Gastrocnemius medialis (tissue), 4 donors: ENCODE measurements at regions not wholly inside any gene's neighbourhood (a gene's known extent, or its start where the extent isn't known, plus 50 kb on each side); places are given as distances from the start of the nearest gene placed in this dataset.

Experiments used
- ATAC-seq, 2 donors: fragments of 150-250 bp; one replicate each; pipeline ENCODE4 v1.9.1; 2016
- DNase-seq, 2 donors: peaks; one replicate each; pipeline ENCODE4 v3.0.0-alpha.2; 2019
- H3K27ac ChIP-seq, 4 donors: fragments of 200-600 bp; sonication (generic); 1 replicate in 1 of 4; 2 replicates in 3 of 4; pipeline ENCODE4 v1.5.1; 2016 to 2018; ENCODE audit warnings: mild to moderate bottlenecking in 2 of 4, moderate library complexity in 1 of 4
- H3K27me3 ChIP-seq, 3 donors: fragments of 200-600 bp; sonication (generic) in 2 of 3; 1 replicate in 1 of 3; 2 replicates in 2 of 3; pipeline versions ENCODE4 v1.5.1 to v1.6.0; 2016 to 2019; ENCODE audit warnings: mild to moderate bottlenecking in 1 of 3, moderate library complexity in 1 of 3
- H3K36me3 ChIP-seq, 2 donors: fragments of 200-600 bp; sonication (generic) in 1 of 2; one replicate each; pipeline ENCODE4 v1.5.1; 2017 to 2018
- H3K4me1 ChIP-seq, 2 donors: fragments of 200-600 bp; sonication (generic) in 1 of 2; one replicate each; pipeline ENCODE4 v1.5.1; 2016 to 2017; ENCODE audit warnings: mild to moderate bottlenecking in 2 of 2
- H3K4me3 ChIP-seq, 4 donors: fragments of 200-600 bp; sonication (generic) in 3 of 4; 1 replicate in 1 of 4; 2 replicates in 3 of 4; pipeline ENCODE4 v1.5.1; 2016 to 2019; ENCODE audit warnings: mild to moderate bottlenecking in 2 of 4
- H3K9me3 ChIP-seq, 3 donors: fragments of 200-600 bp; sonication (generic) in 2 of 3; 1 replicate in 1 of 3; 2 replicates in 2 of 3; pipeline ENCODE4 v1.5.1; 2016 to 2019
- CTCF ChIP-seq, 5 experiments: fragments of 450-650 bp in 3 of 5; fragments of 200-600 bp in 2 of 5; sonication (generic) in 2 of 5; IDR thresholded peaks in 4 of 5; conservative IDR thresholded peaks in 1 of 5; 1 replicate in 4 of 5; 2 replicates in 1 of 5; pipeline ENCODE4 v1.5.1; 2016 to 2019; ENCODE audit warnings: antibody characterized with exemption in 5 of 5, mild to moderate bottlenecking in 3 of 5, moderate library complexity in 3 of 5
- POLR2A ChIP-seq, 2 donors: fragments of 450-650 bp; IDR thresholded peaks; one replicate each; pipeline ENCODE4 v1.6.1; 2017; ENCODE audit warnings: antibody characterized with exemption in 2 of 2, mild to moderate bottlenecking in 2 of 2, moderate library complexity in 2 of 2
- in situ Hi-C, 4 donors: fragments of 200-750 bp; cut with MboI; loops; one replicate each; pipeline versions ENCODE4 v1.15.0 to v1.8.0; 2017; ENCODE audit warnings: low sequenced_read_pairs in 4 of 4
- intact Hi-C: fragments of 100-400 bp; cut with DNase I; formaldehyde crosslinking; loops from one replicate; pipeline ENCODE4 v1.15.1; 2023; ENCODE audit warnings: low total_unique reads

GRCh38 chr2:19461504-19462255, 103.3 kb upstream of the OSR1 start:
- intact Hi-C loops (no loop called here), in situ Hi-C loops (no loop called here)
- H3K4me3 ChIP-seq = no peak overlapping the region
- ATAC-seq (no peak), DNase-seq (no peak)
- TF ChIP-seq POLR2A (IDR thresholded peaks at IDR 0.05) = no peak
- peaks cover 11 to 12% of the 10 kb centered on the region in 2 donors for H3K4me1 ChIP-seq
- H3K27me3 ChIP-seq = no peaks in the 10 kb centered on the region
- H3K9me3 ChIP-seq = no peaks in the 10 kb centered on the region
- H3K27ac ChIP-seq = no peak overlapping the region
- H3K36me3 ChIP-seq = no peaks in the 10 kb centered on the region

GRCh38 chr2:19460761-19461160, 102.3 kb upstream of the OSR1 start:
- intact Hi-C loops = no loop called here

GRCh38 chr2:19458427-19459003, 100.1 kb upstream of the OSR1 start:
- ATAC-seq (no peak), DNase-seq (no peak)
- Histone ChIP-seq H3K27me3 (no peaks in the 10 kb centered on the region), H3K4me3 (no peak overlapping the region), H3K27ac (no peak overlapping the region), H3K4me1 (peaks cover 11 to 12% of the 10 kb centered on the region in 2 donors), H3K9me3 (peaks cover 0 to 5% (median 3%) of the 10 kb centered on the region in 3 donors), H3K36me3 (no peaks in the 10 kb centered on the region)
- in situ Hi-C loops = no loop called here
- TF ChIP-seq POLR2A (IDR thresholded peaks at IDR 0.05) = no peak
- TF ChIP-seq CTCF (IDR thresholded peaks at IDR 0.05 in 4 of 5, conservative IDR thresholded peaks at IDR 0.05 in 1 of 5) = no peak
- intact Hi-C loops = no loop called here

More at GRCh38 chr2:19460761-19461160, 102.3 kb upstream of the OSR1 start:
- in situ Hi-C loops = no loop called here
- no peak overlapping the region for H3K27ac ChIP-seq
- H3K27me3 ChIP-seq = no peaks in the 10 kb centered on the region
- no peak for TF ChIP-seq CTCF (IDR thresholded peaks at IDR 0.05 in 4 of 5, conservative IDR thresholded peaks at IDR 0.05 in 1 of 5)
- no peak for TF ChIP-seq POLR2A (IDR thresholded peaks at IDR 0.05)
- no peaks in the 10 kb centered on the region for H3K9me3 ChIP-seq
- no peak overlapping the region for H3K4me3 ChIP-seq
- DNase-seq (no peak), ATAC-seq (no peak)
- peaks cover 11 to 12% of the 10 kb centered on the region in 2 donors for H3K4me1 ChIP-seq
- H3K36me3 ChIP-seq = no peaks in the 10 kb centered on the region

GRCh38 chr2:19457809-19458208, 99.4 kb upstream of the OSR1 start:
- no peak for TF ChIP-seq CTCF (IDR thresholded peaks at IDR 0.05 in 4 of 5, conservative IDR thresholded peaks at IDR 0.05 in 1 of 5)
- no peak for TF ChIP-seq POLR2A (IDR thresholded peaks at IDR 0.05)
- Histone ChIP-seq H3K4me1 (peaks cover 11 to 12% of the 10 kb centered on the region in 2 donors), H3K36me3 (no peaks in the 10 kb centered on the region), H3K27ac (peak overlapping the region in 3 of 4 donors; percentile 2 to 48 (median 44)), H3K27me3 (no peaks in the 10 kb centered on the region), H3K9me3 (peaks cover 0 to 5% (median 3%) of the 10 kb centered on the region in 3 donors), H3K4me3 (no peak overlapping the region)
- intact Hi-C loops = no loop called here
- DNase-seq (no peak), ATAC-seq (peak; percentile 51 to 90)
- in situ Hi-C loops = no loop called here

GRCh38 chr2:19456705-19457309, 98.4 kb upstream of the OSR1 start:
- Histone ChIP-seq H3K9me3 (peaks cover 0 to 5% (median 3%) of the 10 kb centered on the region in 3 donors), H3K27me3 (no peaks in the 10 kb centered on the region), H3K4me3 (no peak overlapping the region), H3K36me3 (no peaks in the 10 kb centered on the region), H3K4me1 (peaks cover 11 to 12% of the 10 kb centered on the region in 2 donors), H3K27ac (no peak overlapping the region)
- TF ChIP-seq CTCF (IDR thresholded peaks at IDR 0.05 in 4 of 5, conservative IDR thresholded peaks at IDR 0.05 in 1 of 5) = no peak
- in situ Hi-C loops = no loop called here
- DNase-seq (no peak), ATAC-seq (no peak)
- intact Hi-C loops = no loop called here
